ENCODE measurements at regions not wholly inside any gene's neighbourhood (a gene's known extent, or its start where the extent isn't known, plus 50 kb on each side); places are given as distances from the start of the nearest gene placed in this dataset.

DNA sequence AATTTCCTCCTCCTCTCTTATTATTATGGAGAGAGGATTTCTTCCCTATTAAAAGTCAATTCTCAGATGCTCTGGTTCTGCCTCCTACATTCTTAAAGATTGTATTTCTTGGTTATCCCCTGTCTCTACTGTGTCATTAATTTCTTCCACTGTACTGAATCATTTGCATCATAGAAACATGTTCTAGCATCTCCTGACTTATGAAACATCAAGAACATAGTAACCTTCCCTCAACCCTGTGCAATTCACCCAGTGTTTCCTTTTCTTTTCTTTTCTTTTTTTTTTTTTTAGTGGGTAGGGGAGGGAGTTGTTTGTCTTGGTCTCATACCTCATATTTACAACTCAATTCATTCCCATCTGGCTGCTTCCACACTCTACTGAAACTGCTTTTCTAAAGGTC lies 288.0 kb upstream of the PLET1 start:
- no peak for DNase-seq

DNA sequence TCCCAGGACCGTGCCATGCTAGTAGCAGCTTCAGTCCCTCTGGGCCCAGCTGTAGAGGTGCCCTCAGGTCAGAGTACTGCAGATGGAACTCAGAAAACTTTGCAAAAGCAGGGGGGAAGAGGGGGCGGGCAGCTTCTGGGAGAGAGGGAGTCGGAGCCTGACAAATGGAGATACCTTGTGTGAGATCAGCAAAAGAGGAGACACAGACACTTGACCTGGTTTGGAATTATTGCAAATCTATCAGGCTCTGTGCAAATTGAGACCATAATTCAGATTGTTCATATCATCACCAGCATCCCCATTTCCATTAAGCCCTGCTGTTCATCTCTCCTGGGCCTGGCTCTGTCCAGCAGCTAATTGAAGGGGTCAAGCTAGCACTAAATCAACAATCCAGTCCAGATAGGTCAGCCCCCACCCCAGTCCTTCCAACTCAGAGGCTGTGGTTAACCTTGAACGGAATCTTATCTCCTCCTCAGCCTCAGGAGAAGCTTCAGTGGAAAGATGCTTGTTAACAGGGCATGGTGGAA lies 292.6 kb upstream of the PLET1 start:
- DNase-seq: no peak

- DNase-seq: no peak
Measured at GRCh38 chr11:112554586-112554985, 293.9 kb upstream of the PLET1 start.

DNA sequence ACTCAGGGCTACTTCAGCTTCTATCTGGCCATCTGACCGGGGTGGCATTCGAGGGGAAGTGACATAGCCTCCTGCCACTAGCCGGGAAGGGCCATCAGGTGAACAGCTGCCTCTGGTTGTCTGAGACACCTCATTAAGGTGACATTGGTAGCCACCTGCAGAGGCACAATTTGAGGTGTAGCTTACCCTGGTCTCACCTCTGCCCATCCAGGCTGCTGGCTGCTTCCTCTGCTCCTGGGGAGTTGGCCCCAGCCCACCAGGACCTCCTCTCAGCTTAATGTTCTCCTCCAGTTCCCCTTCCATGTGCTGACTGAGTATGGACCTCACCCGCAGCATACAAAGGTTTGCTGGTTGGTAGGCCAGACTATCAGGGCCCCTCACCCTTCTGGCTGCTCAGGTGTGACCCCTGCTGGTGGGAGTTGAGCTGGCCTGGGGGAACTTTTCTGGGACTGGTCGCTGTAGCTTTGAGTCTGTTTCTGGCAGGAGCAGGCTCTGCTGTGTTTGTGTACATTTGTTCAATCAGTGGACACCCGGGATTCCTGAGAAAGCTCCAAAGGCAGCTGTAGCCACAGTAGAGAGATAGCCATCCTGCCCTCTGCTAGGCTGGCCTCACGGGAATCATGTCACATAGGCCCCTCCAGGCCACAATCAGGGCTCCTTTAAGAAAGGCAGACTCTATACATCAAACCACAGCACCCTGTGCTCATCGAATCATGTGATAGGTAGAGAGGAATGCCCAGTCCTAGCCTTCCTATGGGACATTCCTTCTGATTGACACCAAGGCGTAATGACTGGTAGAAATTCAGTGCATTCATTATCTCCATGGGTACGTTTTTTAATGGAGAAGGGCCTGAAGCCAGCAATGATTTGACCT lies 295.1 kb upstream of the PLET1 start:
- DNase-seq: peak; percentile 66

DNA sequence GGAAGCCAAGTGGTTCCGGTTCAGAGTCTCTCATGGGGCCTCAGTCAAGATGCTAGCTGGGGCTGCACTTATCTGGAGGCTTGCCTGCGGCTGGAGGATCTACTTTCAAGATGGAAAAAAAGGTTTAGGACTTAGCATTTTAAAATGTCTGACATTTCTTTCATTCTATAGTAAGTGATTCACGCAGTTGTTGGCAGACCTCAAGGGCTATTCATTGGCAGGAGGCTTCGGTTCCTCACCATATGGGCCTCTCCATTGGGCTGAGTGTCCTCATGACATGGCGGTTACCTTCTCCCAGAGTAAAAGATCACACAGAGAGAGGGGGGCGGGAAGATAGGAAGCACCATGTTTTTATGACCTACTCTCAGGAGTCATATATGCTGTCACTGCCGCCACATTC lies 298.0 kb upstream of the PLET1 start:
- no peak for DNase-seq

GRCh38 chr11:112563808-112564207 lies 303.1 kb upstream of the PLET1 start:
- DNase-seq: no peak

- peak; percentile 63 for DNase-seq
Measured at GRCh38 chr11:112564228-112564955, 303.7 kb upstream of the PLET1 start.

GRCh38 chr11:112565551-112565950 lies 304.9 kb upstream of the PLET1 start:
- DNase-seq: no peak

DNA sequence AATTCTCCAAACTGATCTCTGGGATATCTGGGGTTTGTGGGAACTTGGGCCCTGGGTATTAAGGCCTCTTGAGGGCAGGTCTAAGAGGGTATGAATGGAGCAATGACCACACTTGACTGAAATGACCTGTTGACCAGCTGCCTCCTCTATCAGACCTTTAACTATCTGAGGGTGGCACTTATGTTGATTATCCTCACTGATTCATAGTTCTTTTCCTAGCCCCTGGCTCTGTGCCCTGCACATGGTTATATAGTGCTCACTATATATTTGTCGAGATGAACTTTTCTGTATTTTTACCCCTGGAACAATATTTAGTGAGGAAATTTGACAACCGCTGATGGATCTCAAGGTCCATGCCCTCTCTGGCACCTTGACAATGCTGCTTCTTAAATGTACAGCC lies 305.5 kb upstream of the PLET1 start:
- no peak for DNase-seq

DNA sequence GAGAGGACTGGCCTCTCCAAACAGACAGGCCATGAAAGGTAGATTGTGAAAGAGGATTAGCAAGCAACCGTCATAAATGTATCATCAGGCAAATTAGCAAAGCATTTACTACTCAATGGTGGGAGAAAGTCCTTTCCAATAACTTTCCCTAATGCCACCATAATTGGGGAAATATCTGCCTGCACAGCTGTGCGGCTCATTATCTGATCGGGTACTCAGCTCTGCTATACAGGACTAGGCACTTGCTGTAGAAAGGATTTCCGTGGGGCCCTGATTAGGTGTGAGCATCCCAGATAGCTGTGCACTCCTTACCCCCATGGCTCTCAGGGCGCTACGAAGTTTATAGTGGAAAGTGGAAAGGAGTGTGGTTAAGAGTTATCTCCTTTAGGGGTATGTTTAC lies 309.7 kb upstream of the PLET1 start:
- no peak for DNase-seq

DNA sequence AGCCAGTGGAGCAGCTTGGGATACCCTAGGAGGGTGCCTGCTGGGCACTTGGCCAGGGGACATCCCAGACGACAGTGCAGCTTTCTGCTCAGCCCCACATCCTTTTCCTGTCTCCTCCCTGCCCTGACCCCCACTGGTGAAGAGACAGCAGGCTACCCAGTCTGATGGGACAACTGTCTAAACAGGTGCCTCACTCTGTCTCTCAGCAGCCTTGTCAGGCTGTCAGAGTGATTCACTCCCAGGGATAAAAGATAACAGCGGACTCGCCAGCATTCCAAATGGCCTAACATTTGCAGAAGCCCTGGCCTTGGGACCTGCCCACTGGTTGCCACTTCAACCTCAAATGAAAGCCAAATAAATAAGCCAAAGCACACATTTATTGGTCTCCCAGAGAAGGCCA lies 318.6 kb upstream of the PLET1 start:
- DNase-seq: no peak

- no peak for DNase-seq
Measured at GRCh38 chr11:112580864-112581263, 320.2 kb upstream of the PLET1 start.

DNA sequence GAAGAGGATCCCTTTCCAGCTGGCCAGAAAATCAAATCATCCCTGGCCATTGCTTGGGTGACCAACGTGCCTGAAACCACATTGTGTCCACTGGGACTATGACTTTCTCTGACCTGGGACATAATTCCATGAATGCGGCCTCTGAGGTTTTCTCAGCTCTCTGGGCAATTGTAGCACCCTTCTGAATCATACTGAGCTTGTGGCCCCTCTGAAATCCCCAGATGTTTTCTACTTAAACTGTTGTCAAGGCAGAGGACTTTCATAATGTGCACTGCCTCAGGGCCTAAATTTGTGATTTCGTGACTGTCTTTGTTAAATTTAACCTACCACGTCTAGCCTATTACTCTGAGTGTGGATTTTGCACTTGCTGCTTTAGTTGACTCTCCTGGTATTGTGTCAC lies 321.1 kb upstream of the PLET1 start:
- no peak for DNase-seq

DNA sequence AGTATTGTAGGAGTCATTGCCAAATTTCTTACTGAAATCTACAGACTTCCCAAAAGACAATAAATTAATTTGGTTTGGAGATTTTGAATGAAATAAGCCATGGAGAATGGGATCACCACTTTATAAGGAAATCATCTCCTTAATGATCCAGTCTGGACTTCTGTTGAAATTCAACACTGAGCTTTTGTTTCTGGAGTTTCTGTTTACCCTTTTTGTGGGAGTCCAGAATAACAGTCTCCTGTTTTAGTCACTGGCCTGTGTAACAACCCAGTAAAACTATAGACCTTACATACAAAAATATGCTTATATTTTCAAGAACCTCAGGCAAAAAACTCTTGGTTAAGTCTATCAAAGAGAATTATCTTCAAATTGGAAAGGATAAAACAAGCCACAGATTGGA lies 321.7 kb upstream of the PLET1 start:
- DNase-seq: no peak

GRCh38 chr11:112583261-112583893 lies 322.7 kb upstream of the PLET1 start:
- no peak for DNase-seq

DNA sequence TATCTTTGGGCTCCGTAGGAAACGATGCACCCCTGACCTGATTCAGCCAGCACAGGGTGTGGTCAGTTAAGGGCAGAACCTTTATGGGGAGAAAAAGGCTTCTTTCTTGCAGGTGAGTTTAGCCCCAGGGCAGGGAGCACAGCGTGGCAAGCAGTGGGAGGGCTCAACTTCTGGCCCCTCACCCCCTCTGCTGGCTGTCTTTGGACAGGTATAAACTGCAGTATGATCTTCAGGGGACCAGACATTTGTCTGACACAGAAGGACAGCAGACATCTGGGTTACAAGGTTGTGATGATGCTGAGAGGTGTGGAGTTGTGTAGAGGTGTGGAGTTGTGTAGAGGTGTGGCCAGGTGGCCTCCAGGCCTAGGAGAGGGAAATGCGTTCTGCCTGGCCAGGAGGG lies 324.0 kb upstream of the PLET1 start:
- no peak for DNase-seq

DNA sequence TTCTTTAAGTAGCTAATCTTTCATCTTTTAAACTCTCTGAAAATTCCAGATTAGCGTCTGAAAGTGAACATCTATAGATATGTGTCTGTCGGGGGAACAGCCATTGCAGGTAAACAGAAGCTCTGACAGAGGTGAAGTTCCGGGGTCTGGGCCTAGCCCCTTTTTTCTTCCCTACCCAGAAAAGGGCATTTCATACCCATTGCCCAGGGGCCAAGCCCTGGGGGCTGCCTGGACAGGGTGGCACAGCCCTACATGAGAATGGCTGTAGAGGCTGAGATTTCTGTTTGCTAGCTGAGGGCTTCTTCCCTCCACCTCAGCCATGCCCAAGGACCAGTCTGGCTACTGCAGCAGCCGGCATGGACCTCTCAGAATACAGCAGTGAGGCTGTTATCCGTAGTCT lies 327.0 kb upstream of the PLET1 start:
- no peak for DNase-seq

DNA sequence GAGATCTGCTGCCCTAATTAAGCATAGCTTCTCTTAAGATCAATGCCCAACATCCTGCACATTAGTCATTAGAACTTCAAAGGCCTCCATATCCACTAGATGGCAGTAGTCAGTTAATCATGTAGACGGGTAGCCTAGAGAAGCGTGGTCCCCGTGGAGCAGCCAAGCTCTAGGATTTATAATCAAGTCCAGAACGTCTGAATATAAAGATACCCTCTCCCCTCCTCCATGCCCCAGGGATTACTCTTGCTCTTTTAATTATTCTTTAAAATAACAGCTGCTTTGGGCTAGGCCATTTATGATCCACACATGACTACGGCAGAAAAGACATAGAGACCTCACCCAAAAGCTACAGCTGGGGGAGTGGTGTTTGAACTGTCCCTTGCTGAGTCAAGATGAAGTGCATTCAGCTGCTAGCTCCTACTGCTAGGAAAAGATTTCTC lies 327.6 kb upstream of the PLET1 start:
- peak; percentile 64 for DNase-seq

GRCh38 chr11:112589155-112589554 lies 328.5 kb upstream of the PLET1 start:
- DNase-seq: peak; percentile 51

DNA sequence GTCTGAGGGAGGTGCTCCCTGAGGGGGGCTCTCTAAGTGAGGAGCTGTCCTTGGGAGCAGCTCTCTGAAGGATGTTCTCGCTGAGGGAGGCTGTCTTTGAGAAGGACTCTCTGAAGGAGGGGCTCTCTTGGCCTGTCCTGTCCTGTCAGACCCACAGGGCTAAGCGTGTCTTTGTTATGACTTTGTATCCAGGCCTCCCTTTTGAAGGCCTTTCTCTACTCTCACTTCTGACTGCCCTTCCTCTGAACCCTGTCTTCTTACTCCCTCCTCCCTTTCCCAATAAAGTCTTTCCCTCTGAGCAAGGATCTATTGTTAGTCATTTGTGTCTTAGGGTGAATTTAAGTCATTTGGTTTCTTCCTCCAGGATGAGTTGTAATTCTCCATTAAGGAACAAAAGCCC lies 330.1 kb upstream of the PLET1 start:
- DNase-seq: no peak

DNA sequence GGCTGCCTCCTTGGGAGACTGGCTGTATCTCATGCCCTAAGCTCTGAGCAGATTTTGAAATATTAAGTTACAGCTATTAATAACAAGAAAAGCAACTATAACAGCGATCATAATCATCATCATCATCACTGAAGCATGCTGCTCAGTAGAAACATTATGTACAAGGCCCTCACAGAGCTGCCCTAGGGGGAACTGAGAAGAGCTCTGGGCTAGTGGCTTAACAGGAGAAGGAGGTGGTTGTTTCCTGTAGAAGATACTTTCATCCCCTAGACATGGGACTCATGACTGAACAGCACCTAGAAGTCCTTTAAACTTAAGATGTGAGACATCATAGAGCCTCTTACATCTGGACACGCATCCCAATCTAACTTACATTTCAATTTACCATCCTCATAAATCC lies 332.8 kb upstream of the PLET1 start:
- no peak for DNase-seq

- DNase-seq: no peak
Measured at GRCh38 chr11:112596324-112596723, 335.7 kb upstream of the PLET1 start.

GRCh38 chr11:112597286-112597790 lies 336.7 kb upstream of the PLET1 start:
- no peak for DNase-seq
